ENCODE measurements at regions not wholly inside any gene's neighbourhood (a gene's known extent, or its start where the extent isn't known, plus 50 kb on each side); places are given as distances from the start of the nearest gene placed in this dataset.

- TF ChIP-seq CTCF (IDR thresholded peaks at IDR 0.05) (no peak), POLR2A (IDR thresholded peaks at IDR 0.05) (no peak)
These were observed 56.6 kb upstream of the FDX1 start for GRCh38 chr11:110373051-110373702.
